ENCODE measurements at regions not wholly inside any gene's neighbourhood (a gene's known extent, or its start where the extent isn't known, plus 50 kb on each side); places are given as distances from the start of the nearest gene placed in this dataset.

- H3K9me1 ChIP-seq (ENCODE audit: control insufficient read depth, insufficient read depth, low read length) = no peaks in the 10 kb centered on the region
- H3K9me3 ChIP-seq (replicated peaks; ENCODE audit: control insufficient read depth, insufficient read depth, low read depth, low read length) = no peaks in the 10 kb centered on the region; the same call in 1 of the 2 replicates
- no peak overlapping the region for H3K4me3 ChIP-seq
- CTCF ChIA-PET (ENCODE audit: low intra/inter-chr PET ratio) = no interaction called here
- H4K20me1 ChIP-seq (replicated peaks; ENCODE audit: control insufficient read depth, insufficient read depth, low read length) = no peaks in the 10 kb centered on the region
- no peak for TF ChIP-seq COPS2 (conservative IDR thresholded peaks at IDR 0.05)
- TF ChIP-seq ZKSCAN8 (CRISPR knock-in tag; IDR thresholded peaks at IDR 0.05) = no peak
- no peak for TF ChIP-seq ILF3 (IDR thresholded peaks at IDR 0.05; ENCODE audit: borderline replicate concordance)
- no peak for TF ChIP-seq ZBTB7A (IDR thresholded peaks at IDR 0.05; ENCODE audit: borderline replicate concordance, control insufficient read depth, low read depth, low read length)
- no peak for TF ChIP-seq HNRNPL (IDR thresholded peaks at IDR 0.05; ENCODE audit: low read depth, low read length)
- no peak for TF ChIP-seq ARID2 (IDR thresholded peaks at IDR 0.05)
- TF ChIP-seq PREB (CRISPR knock-in tag; IDR thresholded peaks at IDR 0.05) = no peak
- no peak for TF ChIP-seq CBX2 (IDR thresholded peaks at IDR 0.05; ENCODE audit: insufficient read depth, low read length, poor library complexity, severe bottlenecking)
- TF ChIP-seq U2AF1 (optimal IDR thresholded peaks at IDR 0.05; ENCODE audit: low read depth, low read length) = no peak
- TF ChIP-seq ZNF134 (CRISPR knock-in tag; conservative IDR thresholded peaks at IDR 0.05) = no peak
- no peak for TF ChIP-seq ZNF140 (CRISPR knock-in tag; IDR thresholded peaks at IDR 0.05)
- no peaks in the 10 kb centered on the region for H3K79me2 ChIP-seq (ENCODE audit: control insufficient read depth, insufficient read depth, low read length)
- no peak overlapping the region for H3K27ac ChIP-seq (ENCODE audit: extremely low read depth, low read depth, low read length)
- in situ Hi-C loops (cut with MboI) = loop anchor here (25.0 kb wide), 1 partner anchor 1149 kb away; no protein-coding TSS in a partner anchor
- DNase-seq (ENCODE audit: extremely low read depth in 1 of 4, low spot score in 3 of 4) = no peak
- no TSS peak for BruUV-seq (replicated peaks)
- H2AFZ ChIP-seq (ENCODE audit: low read depth, low read length) = no peak overlapping the region
- no peak for FAIRE-seq
- no peak overlapping the region for H3K9ac ChIP-seq (ENCODE audit: insufficient read depth in 1 of 2, low read depth in 2 of 2, low read length in 2 of 2)
- no peaks in the 10 kb centered on the region for H3K4me1 ChIP-seq (replicated peaks in 1 of 2; ENCODE audit: control insufficient read depth in 2 of 2, insufficient read depth in 2 of 2, low read length in 2 of 2)
- POLR2A ChIA-PET = no interaction called here
- no peak for ATAC-seq
- intact Hi-C loops (cut with micrococcal nuclease) = no loop called here
- no peak overlapping the region for H3K4me2 ChIP-seq (ENCODE audit: insufficient read depth, low read length)
- no peaks in the 10 kb centered on the region for H3K36me3 ChIP-seq (ENCODE audit: control insufficient read depth, insufficient read depth, low read length)
- WGBS (ENCODE audit: insufficient coverage, low coverage, missing lambda C conversion rate) = 2% methylated on average over 3 of the region's 3 CpGs
- H3K27me3 ChIP-seq (ENCODE audit: control insufficient read depth in 2 of 2, insufficient read depth in 2 of 2, low read length in 2 of 2) = no peaks in the 10 kb centered on the region
Observed at GRCh38 chr2:163338270-163338669, 397.5 kb downstream of the FIGN start.
